ENCODE measurements at regions not wholly inside any gene's neighbourhood (a gene's known extent, or its start where the extent isn't known, plus 50 kb on each side); places are given as distances from the start of the nearest gene placed in this dataset.

GRCh38 chr9:78663369-78663768 lies 366.4 kb downstream of the PSAT1 start:
- intact Hi-C loops (cut with DNase I; ENCODE audit: low total_unique reads), result no loop called here
- 88 to 92% methylated on average over 3 of the region's 3 CpGs for WGBS, 2 donors
- no peak for DNase-seq
- H3K36me3 ChIP-seq (ENCODE audit: low read depth, missing control alignments), result no peaks in the 10 kb centered on the region
- H3K9me3 ChIP-seq, result no peaks in the 10 kb centered on the region
- TF ChIP-seq POLR2A (IDR thresholded peaks at IDR 0.05) (no peak), CTCF (IDR thresholded peaks at IDR 0.05) (no peak)
- H3K27me3 ChIP-seq, result no peaks in the 10 kb centered on the region
- H3K4me1 ChIP-seq, result no peaks in the 10 kb centered on the region
- H3K4me3 ChIP-seq, result no peak overlapping the region
- H3K27ac ChIP-seq, result no peak overlapping the region

- no peak for DNase-seq
- no peak for TF ChIP-seq POLR2A (IDR thresholded peaks at IDR 0.05)
- TF ChIP-seq CTCF (IDR thresholded peaks at IDR 0.05), result no peak
- WGBS, 2 donors, result 84 to 96% methylated on average over 2 of the region's 2 CpGs
- Histone ChIP-seq H3K9me3 (no peaks in the 10 kb centered on the region), H3K4me3 (no peak overlapping the region), H3K4me1 (no peaks in the 10 kb centered on the region), H3K27me3 (no peaks in the 10 kb centered on the region), H3K36me3 (ENCODE audit: low read depth, missing control alignments) (no peaks in the 10 kb centered on the region), H3K27ac (no peak overlapping the region)
- intact Hi-C loops (cut with DNase I; ENCODE audit: low total_unique reads), result no loop called here
Observed at GRCh38 chr9:78664370-78664769, 367.4 kb downstream of the PSAT1 start.

GRCh38 chr9:78666818-78667414 lies 370.0 kb downstream of the PSAT1 start:
- Histone ChIP-seq H3K4me1 (no peaks in the 10 kb centered on the region), H3K9me3 (no peaks in the 10 kb centered on the region), H3K27ac (no peak overlapping the region), H3K4me3 (no peak overlapping the region), H3K27me3 (no peaks in the 10 kb centered on the region), H3K36me3 (ENCODE audit: low read depth, missing control alignments) (no peaks in the 10 kb centered on the region)
- intact Hi-C loops (cut with DNase I; ENCODE audit: low total_unique reads), result no loop called here
- TF ChIP-seq CTCF (IDR thresholded peaks at IDR 0.05), result no peak
- no peak for TF ChIP-seq POLR2A (IDR thresholded peaks at IDR 0.05)
- WGBS, 2 donors, result 84 to 88% methylated on average over 4 of the region's 4 CpGs
- no peak for DNase-seq

GRCh38 chr9:78668148-78668832 lies 371.4 kb downstream of the PSAT1 start:
- H3K4me3 ChIP-seq, result no peak overlapping the region
- H3K27me3 ChIP-seq, result no peaks in the 10 kb centered on the region
- H3K4me1 ChIP-seq, result no peaks in the 10 kb centered on the region
- no peak overlapping the region for H3K27ac ChIP-seq
- H3K9me3 ChIP-seq, result no peaks in the 10 kb centered on the region
- 68 to 71% methylated on average over 4 of the region's 4 CpGs for WGBS, 2 donors
- no peaks in the 10 kb centered on the region for H3K36me3 ChIP-seq (ENCODE audit: low read depth, missing control alignments)
- no peak for TF ChIP-seq POLR2A (IDR thresholded peaks at IDR 0.05)
- TF ChIP-seq CTCF (IDR thresholded peaks at IDR 0.05), result no peak
- no peak for DNase-seq
- intact Hi-C loops (cut with DNase I; ENCODE audit: low total_unique reads), result no loop called here

GRCh38 chr9:78669591-78669990 lies 372.7 kb downstream of the PSAT1 start:
- H3K27ac ChIP-seq, result no peak overlapping the region
- H3K9me3 ChIP-seq, result no peaks in the 10 kb centered on the region
- no peak for DNase-seq
- TF ChIP-seq POLR2A (IDR thresholded peaks at IDR 0.05) (no peak), CTCF (IDR thresholded peaks at IDR 0.05) (no peak)
- no peaks in the 10 kb centered on the region for H3K27me3 ChIP-seq
- intact Hi-C loops (cut with DNase I; ENCODE audit: low total_unique reads), result no loop called here
- WGBS, 2 donors, result 92 to 93% methylated on average over 7 of the region's 7 CpGs
- no peak overlapping the region for H3K4me3 ChIP-seq
- H3K4me1 ChIP-seq, result no peaks in the 10 kb centered on the region
- no peaks in the 10 kb centered on the region for H3K36me3 ChIP-seq (ENCODE audit: low read depth, missing control alignments)

Measured in testis (tissue), 2 donors.